Activated CD8-positive, alpha-beta T cell treated with anti-CD3 and anti-CD28 coated beads, Interleukin-2, amount 10 ng/mL, durations not matched to agents 7 days and 5 days (primary cell): ENCODE measurements at regions not wholly inside any gene's neighbourhood (a gene's known extent, or its start where the extent isn't known, plus 50 kb on each side); places are given as distances from the start of the nearest gene placed in this dataset.

ENCODE experiments used
- ATAC-seq: fragments of 150-1000 bp; cut with Tn5 transposase; one replicate; pipeline ENCODE4 v1.10.0; 2021; ENCODE audit warnings: moderate library complexity
- CTCF ChIA-PET: fragments of 350-600 bp; sonication (Branson Sonifier 250); formaldehyde crosslinking; loops from one replicate; lab custom pipeline; 2021; ENCODE audit warnings: antibody characterized with exemption; lab: Charles Lee
- POLR2A ChIA-PET: fragments of 350-600 bp; sonication (Branson Sonifier 250); formaldehyde crosslinking; loops from one replicate; lab custom pipeline; 2021; ENCODE audit warnings: antibody characterized with exemption; lab: Charles Lee
- DNase-seq: peaks from one replicate; pipeline ENCODE4 v3.0.0-alpha.2; 2020
- H3K27ac Mint-ChIP-seq: one replicate; pipeline ENCODE4 v1.8.0; 2021; ENCODE audit warnings: mild to moderate bottlenecking, mixed read lengths
- H3K27me3 Mint-ChIP-seq: one replicate; pipeline ENCODE4 v1.8.0; 2021; ENCODE audit warnings: low read depth, mixed read lengths
- H3K36me3 Mint-ChIP-seq: one replicate; pipeline ENCODE4 v1.8.0; 2021; ENCODE audit warnings: low read depth, mixed read lengths
- H3K4me1 Mint-ChIP-seq: one replicate; pipeline ENCODE4 v1.8.0; 2021; ENCODE audit warnings: low read depth, mixed read lengths
- H3K4me3 Mint-ChIP-seq: one replicate; pipeline ENCODE4 v1.8.0; 2021; ENCODE audit warnings: mild to moderate bottlenecking, mixed read lengths
- H3K9me3 Mint-ChIP-seq: one replicate; pipeline ENCODE4 v1.8.0; 2022; ENCODE audit warnings: mixed read lengths; ENCODE audit not compliant: insufficient read depth

DNA sequence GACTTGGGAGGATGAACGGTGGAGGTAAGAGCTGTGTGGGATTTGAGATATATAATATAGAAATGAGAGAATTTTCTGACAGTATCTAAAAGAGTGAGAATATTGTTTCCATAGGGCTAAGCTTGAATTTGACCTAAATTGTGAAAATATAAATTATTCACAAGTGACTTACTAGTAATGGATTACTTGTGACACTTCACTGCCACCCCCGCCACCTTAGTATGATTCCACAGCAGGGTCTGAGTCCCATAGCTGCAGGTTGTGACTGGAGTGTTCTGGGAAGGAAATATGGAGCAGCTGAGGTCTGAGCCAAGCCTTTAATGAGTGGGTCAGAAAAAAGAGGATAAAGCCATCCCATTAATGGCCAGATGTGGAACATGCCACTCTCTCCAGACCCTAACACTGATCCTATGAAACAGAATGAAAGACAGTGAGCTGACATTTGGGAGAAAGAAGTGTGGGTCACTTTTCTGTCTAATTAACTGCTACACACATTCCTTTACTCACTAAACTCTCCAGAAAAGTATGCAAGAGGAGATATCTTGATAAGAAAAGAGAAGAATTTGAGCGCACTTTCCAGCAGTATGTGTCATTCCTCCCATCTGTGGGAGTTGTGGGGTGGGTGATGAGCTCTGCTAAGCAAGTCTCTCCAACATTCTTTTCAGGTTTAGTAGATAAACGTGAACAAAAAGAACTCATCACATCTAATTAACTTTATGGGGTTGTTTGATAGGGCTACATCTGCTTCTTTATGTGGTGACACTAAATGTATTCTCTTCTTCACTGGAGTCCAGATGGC lies 1193.4 kb downstream of the SORCS3 start:
- Mint-ChIP-seq H3K9me3 (no peaks in the 10 kb centered on the region), H3K4me3 (no peak overlapping the region), H3K27me3 (no peaks in the 10 kb centered on the region), H3K27ac (no peak overlapping the region), H3K4me1 (peaks cover 10% of the 10 kb centered on the region), H3K36me3 (no peaks in the 10 kb centered on the region)
- ChIA-PET CTCF (no interaction called here), POLR2A (no interaction called here)
- ATAC-seq, result no peak
- DNase-seq, result no peak

DNA sequence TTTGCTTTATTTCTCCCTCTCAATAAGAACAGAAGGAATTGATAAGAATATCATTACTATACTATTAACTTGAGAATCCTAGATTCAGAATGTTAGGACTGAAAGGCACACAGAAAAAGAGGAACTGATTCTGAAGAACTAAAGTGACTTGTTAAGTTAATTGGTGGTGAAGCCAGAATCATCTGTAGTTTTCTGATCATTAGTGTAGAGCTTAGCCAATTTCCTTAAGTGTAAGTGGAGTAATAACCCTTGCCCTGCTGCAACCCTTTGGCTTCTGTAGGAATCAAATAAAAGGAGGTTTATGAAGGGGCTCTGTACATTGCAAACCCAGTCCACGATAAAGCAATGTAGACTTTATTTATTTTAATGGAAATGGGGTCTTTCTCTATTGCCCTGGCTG lies 1186.0 kb downstream of the SORCS3 start:
- Mint-ChIP-seq H3K4me1 (no peaks in the 10 kb centered on the region), H3K36me3 (no peaks in the 10 kb centered on the region), H3K4me3 (no peak overlapping the region), H3K27ac (no peak overlapping the region), H3K27me3 (no peaks in the 10 kb centered on the region), H3K9me3 (no peaks in the 10 kb centered on the region)
- ATAC-seq (no peak), DNase-seq (no peak)
- ChIA-PET POLR2A (no interaction called here), CTCF (no interaction called here)

DNA sequence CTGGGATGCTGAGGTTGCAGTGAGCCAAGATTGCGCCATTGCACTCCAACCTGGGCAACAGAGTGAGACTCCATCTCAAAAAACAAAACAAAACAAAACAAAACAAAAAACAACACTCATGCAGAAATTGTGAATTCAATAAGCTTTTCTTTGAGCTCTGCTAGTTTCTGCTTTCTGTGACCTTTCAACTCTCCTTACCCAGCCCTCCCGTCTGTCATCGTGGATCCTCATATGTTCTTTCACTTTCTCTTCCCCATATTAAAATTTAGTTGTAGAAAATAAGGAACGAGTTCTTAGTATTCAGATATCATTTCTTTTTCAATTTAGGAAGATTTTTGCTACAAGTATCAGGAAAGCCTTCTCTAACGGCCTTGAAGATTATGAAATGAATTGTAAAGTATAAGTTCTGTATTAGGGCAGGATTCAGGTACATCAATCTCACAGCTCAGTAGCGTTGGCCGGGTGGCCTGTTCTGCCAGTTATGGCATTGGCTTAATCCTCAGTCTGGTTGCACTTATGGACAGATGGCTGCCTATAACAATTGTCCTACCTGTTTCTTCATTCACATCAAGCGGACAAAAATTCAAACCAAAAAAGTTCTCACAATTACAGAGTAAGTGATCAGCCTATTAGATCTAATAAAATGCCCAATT lies 1167.0 kb downstream of the SORCS3 start:
- Mint-ChIP-seq H3K4me3 (no peak overlapping the region), H3K9me3 (peaks cover 4% of the 10 kb centered on the region), H3K27me3 (no peaks in the 10 kb centered on the region), H3K27ac (no peak overlapping the region), H3K36me3 (no peaks in the 10 kb centered on the region), H3K4me1 (no peaks in the 10 kb centered on the region)
- CTCF ChIA-PET, result no interaction called here
- ATAC-seq, result no peak
- POLR2A ChIA-PET, result no interaction called here
- no peak for DNase-seq

DNA sequence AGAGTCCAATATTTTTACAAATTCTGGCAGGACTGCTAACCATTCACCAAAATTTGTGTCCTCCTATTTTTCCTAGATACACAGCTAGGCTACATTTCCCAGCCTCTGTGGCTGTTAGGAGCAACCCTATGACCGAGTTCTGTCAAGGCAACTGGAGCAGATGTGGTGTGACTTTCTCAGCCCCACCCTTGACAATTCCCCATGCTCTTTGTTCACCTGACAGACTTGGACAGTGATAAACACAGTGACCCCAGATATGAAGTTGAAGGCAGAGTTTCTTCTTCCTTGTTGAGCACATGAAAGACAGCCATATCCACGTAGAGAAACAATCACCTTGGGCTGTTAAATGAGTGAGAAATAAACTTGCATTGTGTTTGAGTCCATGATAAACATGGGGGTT lies 1162.1 kb downstream of the SORCS3 start:
- Mint-ChIP-seq H3K27ac (no peak overlapping the region), H3K9me3 (no peaks in the 10 kb centered on the region), H3K27me3 (no peaks in the 10 kb centered on the region), H3K4me3 (no peak overlapping the region), H3K36me3 (no peaks in the 10 kb centered on the region), H3K4me1 (no peaks in the 10 kb centered on the region)
- DNase-seq, result no peak
- ATAC-seq, result no peak
- ChIA-PET CTCF (no interaction called here), POLR2A (no interaction called here)

DNA sequence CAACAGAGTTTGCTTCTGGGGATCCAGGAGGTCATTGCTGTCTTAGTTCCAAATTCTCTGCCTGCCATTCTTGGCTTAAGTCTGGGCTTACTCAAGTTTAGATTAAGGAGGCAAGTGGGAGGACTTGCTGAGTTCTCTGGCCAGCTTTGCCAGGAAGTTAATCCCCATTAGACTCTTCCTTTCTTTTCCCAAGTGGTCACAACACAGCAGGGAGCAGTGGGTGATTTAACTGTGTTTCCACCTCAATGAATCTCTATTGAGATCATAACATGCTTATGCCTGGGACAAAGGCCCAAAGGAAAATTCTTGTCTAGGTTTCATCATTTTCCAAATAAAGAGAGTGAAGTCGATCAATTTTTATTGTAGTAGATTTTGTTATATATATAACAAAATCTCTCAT lies 1159.6 kb downstream of the SORCS3 start:
- DNase-seq, result no peak
- H3K4me1 Mint-ChIP-seq, result no peaks in the 10 kb centered on the region
- H3K9me3 Mint-ChIP-seq, result no peaks in the 10 kb centered on the region
- H3K4me3 Mint-ChIP-seq, result no peak overlapping the region
- no peaks in the 10 kb centered on the region for H3K36me3 Mint-ChIP-seq
- ChIA-PET POLR2A (no interaction called here), CTCF (no interaction called here)
- ATAC-seq, result no peak
- no peak overlapping the region for H3K27ac Mint-ChIP-seq
- no peaks in the 10 kb centered on the region for H3K27me3 Mint-ChIP-seq

DNA sequence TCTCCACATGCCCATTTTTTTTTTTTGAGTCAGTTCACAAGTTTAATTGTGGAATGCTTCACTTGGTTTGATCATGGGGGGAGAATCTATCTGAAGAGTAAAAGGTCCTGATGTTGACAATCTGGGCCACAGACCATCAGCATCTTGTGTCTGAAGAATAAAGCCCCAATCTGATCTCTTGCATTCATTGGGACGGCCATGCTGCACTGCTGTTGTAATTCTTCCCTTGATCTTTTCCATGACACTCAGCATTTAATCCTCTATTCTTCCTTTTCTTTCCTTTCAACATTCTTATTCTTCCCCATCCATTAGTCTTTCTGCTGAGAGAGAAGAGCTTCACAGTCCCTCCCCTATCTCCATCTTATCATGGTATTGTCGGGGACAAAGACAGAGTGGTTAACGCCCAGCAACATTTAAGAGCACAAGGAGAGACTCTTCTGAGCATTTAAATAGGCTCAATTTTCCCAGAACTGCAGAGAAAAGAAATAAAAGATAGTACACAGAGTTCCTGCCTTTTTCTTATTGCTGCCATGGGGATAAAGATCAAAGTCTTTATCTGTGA lies 1157.3 kb downstream of the SORCS3 start:
- DNase-seq (no peak), ATAC-seq (no peak)
- CTCF ChIA-PET, result no interaction called here
- Mint-ChIP-seq H3K4me1 (no peaks in the 10 kb centered on the region), H3K4me3 (no peak overlapping the region), H3K27me3 (no peaks in the 10 kb centered on the region), H3K9me3 (no peaks in the 10 kb centered on the region), H3K36me3 (no peaks in the 10 kb centered on the region), H3K27ac (no peak overlapping the region)
- POLR2A ChIA-PET, result no interaction called here

DNA sequence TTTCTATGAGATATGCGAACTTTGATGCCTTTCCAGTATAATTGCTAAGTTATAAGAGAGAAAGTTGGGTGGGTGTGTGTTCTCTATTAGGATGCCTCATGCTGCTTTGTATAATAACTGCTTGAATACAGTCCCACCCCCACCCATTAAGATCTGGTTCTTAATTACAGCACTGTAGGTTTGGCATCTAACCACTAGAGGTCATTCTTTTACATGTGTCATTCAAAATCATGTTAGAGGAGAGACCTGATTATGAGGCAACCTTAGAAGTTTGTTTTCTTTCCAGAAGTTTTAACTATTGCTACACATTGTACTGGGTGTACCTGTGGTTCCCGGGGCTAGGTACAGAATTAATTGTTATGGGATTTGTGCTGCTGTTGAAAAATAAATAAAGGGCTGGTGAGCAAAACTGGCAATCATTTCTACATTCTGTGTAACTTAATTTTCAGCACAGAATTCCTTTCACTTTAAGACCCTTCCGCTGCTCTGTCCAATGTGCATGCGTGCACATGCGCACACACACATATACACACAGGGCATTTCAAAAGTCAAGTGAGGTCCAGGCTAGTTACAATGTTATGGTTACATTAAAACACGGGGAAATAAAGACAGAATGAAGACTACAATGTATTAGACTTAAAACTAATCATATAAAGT lies 1156.3 kb downstream of the SORCS3 start:
- Mint-ChIP-seq H3K27me3 (no peaks in the 10 kb centered on the region), H3K4me3 (no peak overlapping the region), H3K4me1 (no peaks in the 10 kb centered on the region), H3K27ac (no peak overlapping the region), H3K36me3 (no peaks in the 10 kb centered on the region), H3K9me3 (no peaks in the 10 kb centered on the region)
- DNase-seq (no peak), ATAC-seq (no peak)
- ChIA-PET CTCF (interaction anchor here (0.5 kb wide), 1 partner anchor 1639 kb away, joined by 3 read pairs; no protein-coding TSS in a partner anchor), POLR2A (no interaction called here)

DNA sequence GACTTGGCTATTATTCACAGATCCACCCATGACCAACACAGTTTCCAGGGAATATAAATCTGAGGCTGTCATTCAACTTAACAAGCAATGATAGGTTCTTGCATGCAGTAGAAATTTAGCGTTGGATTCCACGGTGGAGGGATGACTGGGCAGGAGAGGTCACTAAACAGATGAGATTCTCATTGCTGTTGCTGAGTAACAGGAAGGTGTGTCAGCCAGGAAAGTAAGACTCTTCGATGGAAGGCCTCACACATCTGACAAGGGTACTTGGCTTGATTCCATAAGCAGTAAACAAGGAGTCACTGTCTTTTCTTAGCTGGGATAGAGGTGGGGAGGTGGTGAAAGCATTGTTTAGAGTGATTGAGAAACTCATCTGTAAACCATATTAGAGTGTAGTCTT lies 1152.0 kb downstream of the SORCS3 start:
- H3K4me3 Mint-ChIP-seq, result no peak overlapping the region
- ChIA-PET CTCF (no interaction called here), POLR2A (no interaction called here)
- H3K27ac Mint-ChIP-seq, result no peak overlapping the region
- no peak for ATAC-seq
- no peaks in the 10 kb centered on the region for H3K27me3 Mint-ChIP-seq
- H3K36me3 Mint-ChIP-seq, result no peaks in the 10 kb centered on the region
- H3K4me1 Mint-ChIP-seq, result no peaks in the 10 kb centered on the region
- DNase-seq, result no peak
- H3K9me3 Mint-ChIP-seq, result no peaks in the 10 kb centered on the region

DNA sequence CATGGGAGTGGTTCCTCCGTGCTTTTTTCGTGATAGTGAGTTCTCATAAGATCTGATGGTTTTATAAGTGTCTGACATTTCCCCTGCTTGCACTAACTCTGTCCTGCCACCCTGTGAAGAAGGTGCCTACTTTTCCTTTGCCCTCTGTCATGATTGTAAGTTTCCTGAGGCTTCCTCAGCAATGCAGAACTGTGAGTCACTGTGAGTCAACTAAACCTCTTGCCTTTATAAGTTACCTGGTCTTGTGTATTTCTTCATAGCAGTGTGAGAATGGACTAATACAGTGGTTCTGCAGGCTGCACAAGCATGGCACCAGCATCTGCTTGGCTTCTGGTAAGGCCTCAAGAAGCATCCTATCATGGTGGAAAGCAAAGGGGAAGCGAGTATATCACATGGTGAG lies 1144.6 kb downstream of the SORCS3 start:
- ChIA-PET CTCF (no interaction called here), POLR2A (no interaction called here)
- Mint-ChIP-seq H3K4me1 (no peaks in the 10 kb centered on the region), H3K27ac (no peak overlapping the region), H3K4me3 (no peak overlapping the region), H3K36me3 (no peaks in the 10 kb centered on the region), H3K9me3 (peaks cover 4% of the 10 kb centered on the region), H3K27me3 (no peaks in the 10 kb centered on the region)
- no peak for ATAC-seq
- no peak for DNase-seq

DNA sequence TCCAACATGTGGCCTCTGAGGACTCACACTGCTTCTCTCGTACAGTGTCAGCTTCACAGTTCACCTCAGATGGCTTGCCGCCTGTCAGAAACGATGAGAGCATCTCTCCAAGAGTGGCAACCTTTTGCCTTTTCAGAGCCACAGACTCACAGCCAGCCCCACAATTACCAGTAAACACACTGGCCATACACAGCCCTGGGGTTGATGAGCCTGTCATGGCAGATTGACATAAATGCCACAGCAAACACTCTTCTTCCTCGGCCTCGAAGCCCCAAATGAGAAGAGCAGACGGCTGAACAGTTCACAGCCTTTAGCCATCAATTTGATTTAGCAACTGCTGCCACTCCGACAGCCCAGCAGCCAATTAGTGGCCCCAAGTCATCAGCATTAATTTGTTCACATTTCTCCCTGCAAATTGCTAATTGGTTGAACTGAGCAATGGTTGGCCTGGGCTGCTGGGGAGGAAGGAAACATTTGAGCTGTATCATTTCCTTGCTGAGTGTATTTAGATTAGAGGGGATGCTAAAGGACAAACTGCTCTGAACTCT lies 1142.9 kb downstream of the SORCS3 start:
- H3K27ac Mint-ChIP-seq, result no peak overlapping the region
- peaks cover 4% of the 10 kb centered on the region for H3K9me3 Mint-ChIP-seq
- no peak overlapping the region for H3K4me3 Mint-ChIP-seq
- no peaks in the 10 kb centered on the region for H3K4me1 Mint-ChIP-seq
- POLR2A ChIA-PET, result no interaction called here
- CTCF ChIA-PET, result no interaction called here
- ATAC-seq (no peak), DNase-seq (no peak)
- H3K36me3 Mint-ChIP-seq, result no peaks in the 10 kb centered on the region
- H3K27me3 Mint-ChIP-seq, result no peaks in the 10 kb centered on the region

DNA sequence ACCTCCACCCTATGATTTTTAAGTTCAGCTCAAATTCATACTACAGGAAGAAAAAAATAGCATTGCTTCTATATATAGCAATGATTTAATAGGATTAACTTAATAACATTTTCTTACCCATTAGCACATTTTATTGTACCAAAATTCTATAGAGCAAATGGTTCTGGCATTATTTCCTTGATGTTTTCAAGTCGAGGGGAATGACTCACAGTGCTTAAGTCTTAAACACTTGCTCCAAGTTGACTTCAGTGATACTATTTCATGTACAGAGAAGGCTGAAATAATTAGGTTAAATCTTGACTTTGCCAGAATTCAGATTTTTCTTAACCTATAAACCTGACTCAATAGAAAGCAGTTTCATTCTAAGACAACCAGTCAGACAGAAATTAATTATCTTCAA lies 1133.8 kb downstream of the SORCS3 start:
- Mint-ChIP-seq H3K27ac (no peak overlapping the region), H3K4me1 (no peaks in the 10 kb centered on the region), H3K36me3 (no peaks in the 10 kb centered on the region), H3K9me3 (no peaks in the 10 kb centered on the region), H3K27me3 (no peaks in the 10 kb centered on the region), H3K4me3 (no peak overlapping the region)
- DNase-seq (no peak), ATAC-seq (no peak)
- POLR2A ChIA-PET, result interaction anchor here (0.6 kb wide), 1 partner anchor 30 kb away, joined by 3 read pairs; no protein-coding TSS in a partner anchor
- CTCF ChIA-PET, result no interaction called here

DNA sequence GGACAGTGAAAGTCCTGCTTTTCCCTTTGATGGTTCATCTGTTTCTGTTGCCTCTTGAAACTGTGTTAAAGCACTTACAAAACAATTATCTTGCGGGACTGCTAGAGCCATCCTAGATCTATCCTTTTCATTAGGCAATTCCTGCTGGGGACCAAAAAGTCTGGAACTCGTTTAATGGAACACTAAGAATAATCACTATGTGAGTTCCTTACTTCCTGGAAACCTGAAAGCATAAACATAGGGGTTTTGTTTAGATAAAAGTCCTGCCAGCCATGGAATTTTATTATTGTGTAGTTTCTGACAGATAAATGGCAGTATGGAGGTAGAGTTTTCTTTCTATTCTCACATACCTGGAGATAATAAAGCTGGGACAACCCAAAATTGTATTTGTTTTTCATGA lies 1133.3 kb downstream of the SORCS3 start:
- Mint-ChIP-seq H3K27me3 (no peaks in the 10 kb centered on the region), H3K36me3 (no peaks in the 10 kb centered on the region), H3K4me1 (no peaks in the 10 kb centered on the region), H3K27ac (no peak overlapping the region), H3K9me3 (no peaks in the 10 kb centered on the region), H3K4me3 (no peak overlapping the region)
- POLR2A ChIA-PET, result interaction anchor here (0.6 kb wide), 1 partner anchor 29 kb away, joined by 3 read pairs; no protein-coding TSS in a partner anchor
- CTCF ChIA-PET, result no interaction called here
- ATAC-seq (no peak), DNase-seq (no peak)
